ENCODE measurements at regions not wholly inside any gene's neighbourhood (a gene's known extent, or its start where the extent isn't known, plus 50 kb on each side); places are given as distances from the start of the nearest gene placed in this dataset.

DNA sequence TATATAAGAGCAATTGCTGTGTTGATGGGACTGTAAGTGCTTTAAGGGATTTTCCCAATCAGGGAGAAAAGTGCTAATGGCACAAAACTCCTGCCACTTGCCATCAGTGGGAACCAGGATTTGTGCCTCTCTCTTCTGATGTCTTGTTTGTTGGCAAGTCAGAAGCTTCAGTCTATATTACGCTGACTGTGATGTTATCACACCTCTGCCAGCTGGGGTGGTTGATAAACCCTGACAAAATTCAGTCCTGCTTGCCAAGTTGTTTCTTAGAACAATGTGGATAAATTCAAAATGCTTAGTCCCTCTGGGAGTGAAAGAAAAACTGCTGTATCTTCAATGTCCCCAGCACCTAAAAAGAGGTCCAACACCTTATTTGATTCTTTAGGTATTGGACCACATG, 161.4 kb upstream of the FBXL7 start:
- no peak overlapping the region for H3K56ac ChIP-seq (replicated peaks; ENCODE audit: insufficient read length, low read depth, low read length)
- no peak overlapping the region for H2BK20ac ChIP-seq (ENCODE audit: low read length)
- no peak overlapping the region for H3K27ac ChIP-seq (ENCODE audit: low read depth, low read length)
- no peak overlapping the region for H3K4me2 ChIP-seq (ENCODE audit: insufficient read depth in 1 of 2, low read depth in 2 of 2, low read length in 2 of 2)
- no peaks in the 10 kb centered on the region for H3K9me3 ChIP-seq (ENCODE audit: insufficient read depth in 2 of 2, low read depth in 1 of 2, low read length in 1 of 2)
- H2AFZ ChIP-seq (ENCODE audit: low read length): no peak overlapping the region
- H3K4me3 ChIP-seq (ENCODE audit: extremely low read depth in 1 of 4, insufficient read depth in 2 of 4, low read depth in 3 of 4, low read length in 4 of 4): no peak overlapping the region
- no peaks in the 10 kb centered on the region for H3K79me2 ChIP-seq (ENCODE audit: control insufficient read depth in 1 of 2, insufficient read depth in 2 of 2, low read length in 2 of 2)
- no peaks in the 10 kb centered on the region for H3K79me1 ChIP-seq (ENCODE audit: low read depth, low read length)
- FAIRE-seq (no peak), DNase-seq (ENCODE audit: low read depth in 1 of 2, low spot score in 2 of 2) (no peak)
- H2BK12ac ChIP-seq (ENCODE audit: low read depth, low read length): no peak overlapping the region
- no peak overlapping the region for H4K91ac ChIP-seq (replicated peaks; ENCODE audit: insufficient read length, low read length)
- no peak overlapping the region for H3K9ac ChIP-seq (replicated peaks in 1 of 4; ENCODE audit: extremely low read depth in 1 of 4, low read depth in 3 of 4, low read length in 3 of 4)
- H2AK5ac ChIP-seq (ENCODE audit: low read depth, low read length): no peak overlapping the region
- no peaks in the 10 kb centered on the region for H3K27me3 ChIP-seq (replicated peaks in 1 of 4; ENCODE audit: control insufficient read depth in 3 of 4, extremely low read depth in 1 of 4, insufficient read depth in 3 of 4, low read length in 3 of 4)
- no peak overlapping the region for H3K23ac ChIP-seq (ENCODE audit: insufficient read length)
- no peak overlapping the region for H3K4ac ChIP-seq (replicated peaks; ENCODE audit: insufficient read length, low read depth, low read length)
- no peak overlapping the region for H2BK120ac ChIP-seq (replicated peaks; ENCODE audit: low read depth, low read length)
- no peak overlapping the region for H3K18ac ChIP-seq (ENCODE audit: extremely low read depth, low read length)
- ChIA-PET CTCF (ENCODE audit: partially characterized antibody) (interaction anchor here (0.8 to 2.0 kb wide), 2 partner anchors 25 to 48 kb away, joined by 3 to 6 read pairs; no protein-coding TSS in a partner anchor), POLR2A (ENCODE audit: partially characterized antibody) (no interaction called here)
- no peaks in the 10 kb centered on the region for H4K20me1 ChIP-seq (replicated peaks in 1 of 2; ENCODE audit: control insufficient read depth in 1 of 2, insufficient read depth in 2 of 2, low read length in 2 of 2)
- no peak overlapping the region for H2BK5ac ChIP-seq (ENCODE audit: low read depth, low read length)
- WGBS, 2 experiments (ENCODE audit: extremely low coverage in 1 of 2, insufficient coverage in 1 of 2, insufficient read length in 1 of 2, insufficient replicate concordance in 2 of 2, low coverage in 1 of 2, low lambda C conversion rate in 2 of 2, missing lambda C conversion rate in 1 of 2): 85% methylated on average over 1 of the region's 1 CpG; no CpG with 5 or more reads in 1 of the 2 experiments
- H2BK15ac ChIP-seq (ENCODE audit: low read length): no peak overlapping the region
- H3K23me2 ChIP-seq (ENCODE audit: low read depth, low read length): no peaks in the 10 kb centered on the region
- no peak overlapping the region for H4K8ac ChIP-seq (ENCODE audit: extremely low read depth, insufficient read depth, low read length)
- no peak overlapping the region for H3K14ac ChIP-seq (ENCODE audit: insufficient read length)
- H3K4me1 ChIP-seq (replicated peaks in 1 of 4; ENCODE audit: control insufficient read depth in 3 of 4, insufficient read depth in 4 of 4, low read length in 3 of 4): no peaks in the 10 kb centered on the region
- no peak overlapping the region for H4K5ac ChIP-seq (ENCODE audit: insufficient read length, low read depth, low read length)
- H3K36me3 ChIP-seq (ENCODE audit: control insufficient read depth in 2 of 4, insufficient read depth in 4 of 4, low read length in 3 of 4): no peaks in the 10 kb centered on the region
- TF ChIP-seq, protein P1, sequence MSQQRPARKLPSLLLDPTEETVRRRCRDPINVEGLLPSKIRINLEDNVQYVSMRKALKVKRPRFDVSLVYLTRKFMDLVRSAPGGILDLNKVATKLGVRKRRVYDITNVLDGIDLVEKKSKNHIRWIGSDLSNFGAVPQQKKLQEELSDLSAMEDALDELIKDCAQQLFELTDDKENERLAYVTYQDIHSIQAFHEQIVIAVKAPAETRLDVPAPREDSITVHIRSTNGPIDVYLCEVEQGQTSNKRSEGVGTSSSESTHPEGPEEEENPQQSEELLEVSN (IDR thresholded peaks at IDR 0.05): no peak
- TF ChIP-seq RFX5 (IDR thresholded peaks at IDR 0.05; ENCODE audit: borderline replicate concordance, low read depth, low read length) (no peak), RXRA (IDR thresholded peaks at IDR 0.05; ENCODE audit: insufficient read depth, low read depth, low read length) (no peak)

All from H1 (cell line).